Lower leg skin (tissue), 4 donors: ENCODE measurements at regions not wholly inside any gene's neighbourhood (a gene's known extent, or its start where the extent isn't known, plus 50 kb on each side); places are given as distances from the start of the nearest gene placed in this dataset.

Experiments
- DNase-seq, 2 donors: peaks; one replicate each; pipeline ENCODE4 v3.0.0-alpha.2; 2019; ENCODE audit warnings: low spot score in 2 of 2
- H3K4me3 ChIP-seq: fragments of 200-600 bp; sonication (generic); 2 replicates; pipeline ENCODE4 v1.5.1; 2017; ENCODE audit warnings: mild to moderate bottlenecking, low read depth; ENCODE audit not compliant: poor library complexity, severe bottlenecking
- POLR2A ChIP-seq, 2 donors: fragments of 450-650 bp; IDR thresholded peaks; one replicate each; pipeline ENCODE4 v1.6.1; 2016 to 2017; ENCODE audit warnings: antibody characterized with exemption in 2 of 2, mild to moderate bottlenecking in 1 of 2, moderate library complexity in 1 of 2
- WGBS, 2 donors: methylation state at CpG; one replicate each; pipeline ENCODE4 v1.1.5; 2018; 5-methylcytosine and 5-hydroxymethylcytosine counted together
- intact Hi-C: fragments of 100-400 bp; cut with DNase I; formaldehyde crosslinking; loops from one replicate; pipeline ENCODE4 v1.15.0; 2023; ENCODE audit warnings: low total_unique reads
- TF ChIP-seq, protein P1 (sequence below), 3 donors: fragments of 450-650 bp; IDR thresholded peaks; one replicate each; pipeline ENCODE4 v1.5.1; 2016; ENCODE audit warnings: antibody characterized with exemption in 3 of 3, mild to moderate bottlenecking in 3 of 3, moderate library complexity in 2 of 3

DNA sequence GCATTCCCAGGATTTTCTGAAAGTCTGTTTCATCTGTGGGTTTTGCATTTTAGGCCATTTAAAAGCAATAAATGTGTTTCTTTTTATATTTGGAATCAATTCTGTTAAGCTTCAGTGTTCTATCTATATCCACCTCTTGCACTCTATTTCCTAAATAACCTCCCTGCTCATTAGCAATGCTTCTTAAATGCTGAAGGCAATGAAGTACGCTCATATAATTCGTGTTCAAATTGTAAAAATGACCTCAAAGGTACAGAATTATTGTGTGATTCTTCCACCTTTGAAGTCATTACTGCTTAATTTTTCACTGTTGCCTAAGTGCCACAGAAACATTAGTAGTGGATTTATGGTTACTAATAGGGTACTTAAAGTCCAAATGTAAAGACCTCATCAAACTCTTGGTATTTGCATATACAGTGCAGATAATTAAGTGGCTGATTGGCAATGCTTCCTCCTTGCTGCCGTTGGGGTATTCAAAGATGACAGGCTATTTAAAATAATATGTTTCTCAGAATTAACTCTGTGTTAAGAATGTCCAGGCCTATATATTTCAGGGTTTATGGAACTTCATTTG lies 730.8 kb downstream of the TECRL start:
- H3K4me3 ChIP-seq: no peak overlapping the region
- TF ChIP-seq POLR2A (IDR thresholded peaks at IDR 0.05): no peak
- TF ChIP-seq, protein P1, sequence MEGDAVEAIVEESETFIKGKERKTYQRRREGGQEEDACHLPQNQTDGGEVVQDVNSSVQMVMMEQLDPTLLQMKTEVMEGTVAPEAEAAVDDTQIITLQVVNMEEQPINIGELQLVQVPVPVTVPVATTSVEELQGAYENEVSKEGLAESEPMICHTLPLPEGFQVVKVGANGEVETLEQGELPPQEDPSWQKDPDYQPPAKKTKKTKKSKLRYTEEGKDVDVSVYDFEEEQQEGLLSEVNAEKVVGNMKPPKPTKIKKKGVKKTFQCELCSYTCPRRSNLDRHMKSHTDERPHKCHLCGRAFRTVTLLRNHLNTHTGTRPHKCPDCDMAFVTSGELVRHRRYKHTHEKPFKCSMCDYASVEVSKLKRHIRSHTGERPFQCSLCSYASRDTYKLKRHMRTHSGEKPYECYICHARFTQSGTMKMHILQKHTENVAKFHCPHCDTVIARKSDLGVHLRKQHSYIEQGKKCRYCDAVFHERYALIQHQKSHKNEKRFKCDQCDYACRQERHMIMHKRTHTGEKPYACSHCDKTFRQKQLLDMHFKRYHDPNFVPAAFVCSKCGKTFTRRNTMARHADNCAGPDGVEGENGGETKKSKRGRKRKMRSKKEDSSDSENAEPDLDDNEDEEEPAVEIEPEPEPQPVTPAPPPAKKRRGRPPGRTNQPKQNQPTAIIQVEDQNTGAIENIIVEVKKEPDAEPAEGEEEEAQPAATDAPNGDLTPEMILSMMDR (IDR thresholded peaks at IDR 0.05): no peak
- intact Hi-C loops: no loop called here
- WGBS, 2 donors: 58 to 59% methylated on average over 3 of the region's 3 CpGs
- no peak for DNase-seq

DNA sequence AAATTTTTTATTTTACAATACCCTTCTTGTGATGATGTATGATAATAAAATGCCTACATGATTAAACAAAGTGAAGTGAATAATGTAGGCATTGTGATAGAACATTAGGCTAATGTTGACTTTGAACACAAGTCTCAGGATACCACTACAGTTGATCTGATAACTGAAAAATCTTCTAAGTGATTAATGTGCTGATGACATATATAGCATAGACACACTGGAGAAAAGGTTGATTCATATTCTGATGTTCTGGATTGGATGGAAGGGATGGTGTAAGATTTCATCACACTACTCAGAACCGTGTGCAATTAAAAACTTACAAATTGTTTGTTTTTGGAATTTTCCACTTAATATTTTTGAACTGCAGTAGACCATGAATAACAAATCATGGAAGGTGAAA lies 738.5 kb downstream of the TECRL start:
- 40 to 54% methylated on average over 1 of the region's 1 CpG for WGBS, 2 donors
- intact Hi-C loops: no loop called here
- no peak overlapping the region for H3K4me3 ChIP-seq
- DNase-seq: no peak
- no peak for TF ChIP-seq POLR2A (IDR thresholded peaks at IDR 0.05)

DNA sequence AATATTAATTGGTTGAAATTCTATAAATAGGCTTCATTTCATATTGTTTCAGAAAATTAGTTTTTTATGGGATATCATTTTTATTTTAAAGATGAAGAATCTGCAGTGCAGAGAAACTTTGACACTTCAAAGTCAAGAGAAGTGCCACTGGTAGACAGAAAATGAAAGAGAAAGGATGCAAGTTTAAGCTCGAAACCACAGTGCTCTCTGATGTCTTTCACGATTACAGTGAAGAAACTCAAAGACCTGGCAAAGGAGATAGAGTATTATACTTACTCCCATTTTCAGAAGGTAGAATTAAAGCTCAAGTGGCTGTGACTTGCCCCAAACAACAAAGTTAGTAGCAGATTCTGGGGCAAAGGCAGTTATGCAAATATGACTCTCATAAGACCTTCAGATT lies 745.4 kb downstream of the TECRL start:
- TF ChIP-seq POLR2A (IDR thresholded peaks at IDR 0.05): no peak
- TF ChIP-seq, protein P1 (IDR thresholded peaks at IDR 0.05): no peak
- H3K4me3 ChIP-seq: no peak overlapping the region
- WGBS, 2 donors: 66 to 75% methylated on average over 2 of the region's 2 CpGs
- no peak for DNase-seq
- intact Hi-C loops: no loop called here

DNA sequence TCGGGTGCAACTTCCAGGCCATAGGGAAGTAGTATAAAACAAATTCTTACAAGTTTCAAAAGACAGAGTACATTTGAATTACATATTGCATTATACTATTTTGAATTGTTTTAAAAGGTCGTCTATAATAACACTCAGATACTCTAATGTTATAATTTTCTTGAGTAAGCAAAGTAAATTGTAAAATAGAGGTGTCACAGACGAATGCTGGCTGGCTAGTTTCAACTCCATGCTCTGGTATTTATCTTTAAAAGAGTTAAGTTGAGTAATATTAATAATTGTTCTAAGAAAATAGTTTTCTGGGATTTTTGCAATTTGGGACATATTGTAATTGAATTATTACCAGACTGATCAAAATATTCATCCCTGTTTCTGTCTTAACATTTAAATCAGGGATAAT lies 764.9 kb downstream of the TECRL start:
- intact Hi-C loops: no loop called here
- H3K4me3 ChIP-seq: no peak overlapping the region
- TF ChIP-seq, protein P1 (IDR thresholded peaks at IDR 0.05): no peak
- TF ChIP-seq POLR2A (IDR thresholded peaks at IDR 0.05): no peak
- 68 to 72% methylated on average over 3 of the region's 3 CpGs for WGBS, 2 donors
- no peak for DNase-seq

DNA sequence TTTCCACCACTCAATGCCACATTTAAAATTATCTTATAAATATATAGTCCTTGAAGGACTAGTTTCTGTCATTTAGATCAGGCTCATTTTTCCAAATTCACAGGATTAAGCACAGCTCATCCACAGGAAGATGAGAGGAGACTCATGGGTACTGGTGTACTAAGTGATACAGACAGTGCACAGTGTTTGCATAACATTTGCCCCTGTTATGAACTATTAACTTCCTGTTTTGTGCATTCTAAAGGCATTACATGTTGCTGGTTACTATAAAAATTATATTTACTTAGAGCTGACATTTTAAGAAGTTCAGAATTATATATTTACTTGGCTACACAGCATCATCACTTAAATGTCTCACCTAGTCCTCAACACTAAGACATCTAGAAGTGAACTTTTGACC lies 772.0 kb downstream of the TECRL start:
- no peak for TF ChIP-seq POLR2A (IDR thresholded peaks at IDR 0.05)
- TF ChIP-seq, protein P1 (IDR thresholded peaks at IDR 0.05): no peak
- DNase-seq: no peak
- intact Hi-C loops: no loop called here

DNA sequence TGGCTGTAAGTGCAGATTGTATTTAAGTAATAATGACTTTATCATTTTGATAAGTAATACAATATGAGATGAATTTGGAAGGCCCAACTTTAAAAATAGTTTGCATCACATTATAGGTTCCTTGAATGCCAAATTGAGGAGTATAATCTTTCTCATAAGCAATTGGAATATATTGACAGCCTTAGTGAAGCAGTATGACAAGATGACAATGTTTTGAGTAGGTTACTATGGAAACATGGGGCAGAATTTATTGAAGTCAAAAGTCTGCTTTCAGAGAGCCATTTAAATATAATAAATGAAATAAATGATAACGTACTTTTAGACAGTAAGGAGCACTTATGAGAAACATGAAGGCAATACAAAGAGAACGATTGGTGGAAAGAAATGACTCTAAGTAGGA lies 776.4 kb downstream of the TECRL start:
- H3K4me3 ChIP-seq: no peak overlapping the region
- TF ChIP-seq, protein P1 (IDR thresholded peaks at IDR 0.05): no peak
- TF ChIP-seq POLR2A (IDR thresholded peaks at IDR 0.05): no peak
- intact Hi-C loops: no loop called here
- DNase-seq: no peak
- WGBS, 2 donors: 83% methylated on average over 2 of the region's 2 CpGs

More for the DNA sequence above, 772.0 kb downstream of the TECRL start:
- no peak overlapping the region for H3K4me3 ChIP-seq
